Stimulated activated CD8-positive, alpha-beta memory T cell treated with anti-CD3 and anti-CD28 coated beads, Interleukin-4, amount 100 ng/mL, for 48 hours (primary cell): ENCODE measurements at regions not wholly inside any gene's neighbourhood (a gene's known extent, or its start where the extent isn't known, plus 50 kb on each side); places are given as distances from the start of the nearest gene placed in this dataset.

Experiments
- DNase-seq: peaks from one replicate; pipeline ENCODE4 v3.0.0-alpha.2; 2020

GRCh38 chr12:105539735-105540134 is 209.2 kb downstream of the C12orf75 start:
- no peak for DNase-seq

DNA sequence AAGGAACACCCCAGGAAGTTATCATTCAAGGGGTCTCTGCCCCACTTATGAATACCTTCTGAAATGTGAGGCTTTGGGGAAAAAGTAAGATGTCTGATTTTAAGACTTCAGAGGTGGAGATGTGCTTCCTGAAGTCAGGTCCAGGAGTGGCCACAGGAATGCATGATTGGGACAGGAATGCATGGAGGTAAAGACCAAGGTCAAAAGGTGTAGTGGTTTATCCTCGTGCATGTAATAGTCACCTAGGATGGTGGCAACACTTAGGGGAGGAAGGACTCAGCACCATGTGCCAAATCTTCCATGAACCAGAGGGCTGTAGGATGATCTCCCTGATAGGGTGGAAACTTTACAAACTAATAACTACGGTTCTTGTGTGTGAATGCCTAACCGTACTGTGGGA is 217.3 kb downstream of the C12orf75 start:
- no peak for DNase-seq

- DNase-seq, result no peak
Observed at GRCh38 chr12:105548626-105549025, 218.1 kb downstream of the C12orf75 start.

DNA sequence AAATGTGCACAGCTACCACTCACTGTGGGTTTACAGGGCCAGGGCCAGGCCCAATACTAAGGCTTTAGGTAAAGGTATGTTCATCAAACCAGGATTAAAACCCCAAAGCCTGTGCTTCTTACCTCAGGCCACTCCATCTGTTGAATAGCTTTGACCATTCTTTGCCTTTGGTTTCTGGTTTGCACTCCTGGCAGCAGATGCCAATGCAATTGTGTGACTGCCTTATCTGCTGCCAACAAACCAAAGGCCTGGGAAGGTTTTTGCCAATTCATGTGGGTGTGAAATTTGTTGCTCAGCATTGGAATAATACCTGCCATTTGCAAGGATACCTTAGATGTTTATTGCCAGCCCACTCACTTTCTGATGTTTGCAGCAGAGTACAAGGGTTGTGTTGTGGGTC is 221.6 kb downstream of the C12orf75 start:
- no peak for DNase-seq

GRCh38 chr12:105554223-105554678 is 223.8 kb downstream of the C12orf75 start:
- no peak for DNase-seq

DNA sequence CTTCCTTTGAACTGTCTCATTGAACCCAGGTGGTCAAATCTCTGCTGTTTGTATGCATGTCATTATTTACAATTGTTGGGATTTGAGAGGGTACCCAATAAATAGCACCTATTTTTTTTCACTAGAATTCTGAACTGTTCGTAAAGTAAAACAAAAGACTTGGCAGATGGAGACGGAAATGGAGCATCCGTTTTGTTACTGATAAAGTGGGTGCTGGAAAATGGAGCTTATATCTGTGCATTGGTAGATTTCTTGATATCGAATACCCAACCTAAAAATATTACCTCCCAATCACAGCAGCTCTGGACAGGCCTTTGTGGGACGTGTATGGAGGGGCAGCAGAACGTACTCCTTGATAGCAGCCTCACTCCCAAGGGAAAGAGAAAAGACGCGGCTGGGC is 224.4 kb downstream of the C12orf75 start:
- no peak for DNase-seq

GRCh38 chr12:105555556-105556295 is 225.2 kb downstream of the C12orf75 start:
- DNase-seq, result no peak

DNA sequence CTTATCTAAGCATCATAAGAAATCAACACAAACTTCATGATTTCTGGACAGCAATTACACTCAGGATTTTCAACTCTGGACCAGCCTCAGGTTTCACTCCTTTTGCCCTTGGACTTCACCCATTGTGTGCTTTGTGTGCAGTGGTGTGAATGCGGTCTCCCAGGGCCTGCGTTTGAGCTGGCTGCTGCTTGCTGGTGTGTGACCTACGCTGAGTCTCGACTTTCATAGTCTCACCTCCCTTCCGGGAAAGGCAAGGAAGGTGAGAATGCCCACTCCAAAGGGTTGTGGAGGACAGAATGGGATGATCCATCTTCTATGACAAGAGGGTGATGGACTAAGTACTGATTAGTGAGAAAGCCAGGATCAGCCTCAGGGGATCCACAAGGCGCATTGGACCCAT is 228.8 kb downstream of the C12orf75 start:
- no peak for DNase-seq

GRCh38 chr12:105561546-105562198 is 231.2 kb downstream of the C12orf75 start:
- DNase-seq, result no peak

DNA sequence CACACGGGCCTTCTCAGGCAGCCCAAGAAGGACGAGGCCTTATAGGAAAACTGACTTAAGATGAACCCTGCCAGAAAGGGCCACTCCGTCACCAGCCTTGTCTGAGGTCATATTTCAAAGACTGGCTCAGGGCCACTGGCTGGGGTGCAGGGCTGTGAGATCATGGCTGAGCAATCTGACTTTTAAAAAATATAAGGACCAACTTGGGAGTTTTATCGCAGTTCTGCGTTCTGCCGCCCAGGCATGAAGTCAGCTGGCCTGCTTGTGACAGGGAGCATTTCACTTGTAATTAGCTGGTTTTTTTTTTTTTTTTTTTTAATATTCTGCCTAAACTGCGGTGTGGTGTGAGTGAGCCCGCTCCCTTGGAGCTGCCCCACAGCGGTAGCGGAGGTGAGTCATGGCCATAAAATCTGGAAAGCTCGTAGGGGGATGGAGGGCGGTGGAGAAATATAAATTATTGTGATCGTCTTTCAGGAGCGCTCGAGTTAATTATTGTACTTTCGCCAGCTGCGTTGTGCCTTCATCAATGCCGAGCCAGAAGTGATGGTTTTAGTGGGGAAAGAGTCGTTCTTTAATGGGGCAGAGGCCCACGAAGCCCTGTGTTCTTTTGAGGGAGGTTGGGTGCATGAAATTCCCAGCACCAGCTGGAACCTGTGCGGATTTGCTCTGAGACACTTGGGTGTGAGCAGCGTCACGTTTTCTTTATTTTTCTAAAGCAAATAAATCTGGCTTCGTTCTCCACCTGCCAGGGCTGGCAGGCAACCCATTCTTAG is 231.9 kb downstream of the C12orf75 start:
- DNase-seq, result no peak

DNA sequence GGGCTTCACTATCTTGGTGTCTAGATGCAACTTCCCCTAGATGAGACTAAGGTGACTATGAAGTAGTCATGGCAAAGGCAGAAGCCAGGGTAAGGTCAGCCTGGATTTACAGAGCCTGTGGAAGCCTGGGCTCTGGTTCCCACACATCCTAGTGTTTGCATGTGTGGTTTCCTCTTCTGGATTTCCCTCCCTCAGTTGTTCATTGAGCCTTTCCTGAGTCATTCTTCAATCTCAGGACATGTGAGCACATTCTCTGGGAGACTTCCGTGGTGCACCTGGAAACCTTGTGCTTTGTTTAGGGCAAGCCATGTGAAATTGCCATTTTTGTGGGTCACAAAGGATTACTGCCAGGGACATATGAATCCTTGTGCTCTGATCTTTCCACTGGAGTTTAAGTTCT is 236.6 kb downstream of the C12orf75 start:
- DNase-seq, result no peak

- DNase-seq, result no peak
Observed at GRCh38 chr12:105569886-105570285, 239.4 kb downstream of the C12orf75 start.

DNA sequence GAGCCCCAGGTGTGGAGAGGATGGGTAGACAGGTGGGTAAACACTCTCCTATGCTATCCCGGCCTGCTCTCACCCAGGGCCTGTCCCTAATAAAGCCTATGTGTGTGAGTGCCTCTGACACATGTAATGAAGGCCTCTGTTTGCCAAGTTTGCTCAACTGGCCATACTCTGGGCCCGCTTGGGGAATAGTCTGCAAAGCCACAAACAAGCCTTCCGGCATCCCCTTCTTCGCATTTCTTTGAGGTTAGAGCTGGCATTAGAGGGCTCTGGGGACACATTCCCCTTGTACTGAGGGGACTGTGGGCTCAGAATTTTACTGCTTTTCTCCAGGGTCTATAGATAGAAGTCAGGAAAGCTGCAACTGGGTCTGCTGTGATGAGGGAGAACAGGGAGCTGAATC is 240.5 kb downstream of the C12orf75 start:
- DNase-seq, result no peak

DNA sequence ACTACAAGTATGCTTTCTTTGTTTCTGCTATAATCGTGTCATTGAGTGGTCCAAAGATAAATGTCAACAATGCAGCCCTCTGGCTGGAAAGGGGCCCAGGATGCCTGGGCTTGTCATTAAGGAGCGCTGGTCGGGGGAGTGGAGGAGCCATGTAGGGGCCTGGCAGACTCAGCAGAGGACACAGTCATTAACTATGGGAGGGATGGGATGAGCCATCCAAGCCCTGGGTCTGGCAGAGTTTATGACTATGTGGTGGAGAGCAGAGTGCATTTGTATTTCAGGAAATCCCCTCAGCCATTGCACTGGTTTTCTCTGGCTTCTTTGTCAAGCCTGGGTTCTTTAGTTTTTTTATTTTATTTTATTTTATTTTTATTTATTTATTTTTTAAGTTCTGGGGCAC is 243.1 kb downstream of the C12orf75 start:
- DNase-seq, result no peak

DNA sequence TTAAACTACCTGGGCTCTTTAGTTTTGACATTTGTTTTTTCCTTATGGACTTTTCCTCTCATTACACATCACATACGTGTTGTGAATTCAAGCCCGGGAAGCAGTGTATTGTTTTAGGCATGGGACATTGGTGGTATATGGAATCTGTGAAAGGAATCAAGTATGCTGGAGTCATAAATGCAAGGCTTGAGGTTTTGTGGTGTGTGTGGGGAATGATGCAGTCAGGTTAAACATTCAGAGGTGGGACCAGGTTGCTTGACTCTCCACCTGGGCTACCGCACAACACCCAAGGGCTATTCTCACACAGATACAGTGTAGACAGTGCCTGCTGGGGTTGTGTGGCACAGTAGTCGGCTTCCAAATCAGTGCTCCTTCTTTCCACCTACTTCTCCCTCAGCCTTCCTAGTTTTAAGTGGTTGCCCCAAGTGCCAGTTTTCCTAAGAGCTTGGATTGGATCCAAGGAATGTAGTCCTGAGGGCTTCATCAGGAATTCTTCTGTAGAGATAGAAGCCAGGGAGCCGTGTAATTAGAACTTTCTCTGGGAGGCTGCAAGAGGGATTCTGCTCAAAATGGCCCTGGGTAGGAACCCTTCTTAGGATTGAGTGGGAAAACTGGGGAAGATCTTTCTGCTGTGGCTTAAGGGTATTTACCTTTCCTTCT is 243.7 kb downstream of the C12orf75 start:
- DNase-seq, result no peak

DNA sequence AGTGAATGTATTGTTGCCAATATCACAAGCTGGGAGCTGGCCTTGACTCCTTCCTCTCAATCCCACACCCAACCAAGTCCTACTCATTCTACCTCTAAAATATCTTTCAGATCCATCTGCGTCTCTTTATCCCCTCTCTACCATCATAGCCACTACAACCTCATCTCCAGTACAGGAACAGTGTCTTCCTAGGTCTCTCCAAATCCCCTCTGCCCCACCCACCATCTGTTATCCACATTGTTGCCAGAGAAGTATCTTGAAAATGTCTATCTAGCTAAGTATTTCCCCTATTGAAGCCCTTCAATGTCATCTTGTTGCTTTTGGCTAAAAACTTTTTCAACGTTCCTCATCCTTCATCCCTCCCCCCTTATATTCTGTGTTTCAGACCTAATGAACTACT is 244.7 kb downstream of the C12orf75 start:
- DNase-seq, result no peak

DNA sequence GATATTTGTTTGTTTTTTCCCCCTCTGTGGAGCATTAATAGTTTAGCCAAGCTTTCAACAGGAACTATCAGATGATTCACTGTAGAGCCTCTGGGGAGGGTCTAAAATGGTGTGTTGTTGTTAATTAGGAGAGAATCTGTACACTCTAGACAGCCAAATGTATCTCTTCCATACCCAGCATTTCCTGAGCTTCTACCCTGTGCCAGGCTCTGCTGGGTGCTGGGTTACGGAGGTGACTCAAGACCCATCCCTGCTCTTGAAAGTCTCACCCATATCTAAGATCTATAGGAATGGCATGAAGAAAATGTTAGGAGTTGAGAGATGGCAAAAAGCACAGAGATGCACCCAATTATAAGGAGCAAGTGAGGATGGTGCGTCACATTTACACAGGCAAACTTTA is 245.8 kb downstream of the C12orf75 start:
- no peak for DNase-seq

GRCh38 chr12:105580821-105581352 is 250.4 kb downstream of the C12orf75 start:
- no peak for DNase-seq

GRCh38 chr12:105581420-105581819 is 250.9 kb downstream of the C12orf75 start:
- no peak for DNase-seq

GRCh38 chr12:105585107-105585506 is 254.6 kb downstream of the C12orf75 start:
- DNase-seq, result no peak

DNA sequence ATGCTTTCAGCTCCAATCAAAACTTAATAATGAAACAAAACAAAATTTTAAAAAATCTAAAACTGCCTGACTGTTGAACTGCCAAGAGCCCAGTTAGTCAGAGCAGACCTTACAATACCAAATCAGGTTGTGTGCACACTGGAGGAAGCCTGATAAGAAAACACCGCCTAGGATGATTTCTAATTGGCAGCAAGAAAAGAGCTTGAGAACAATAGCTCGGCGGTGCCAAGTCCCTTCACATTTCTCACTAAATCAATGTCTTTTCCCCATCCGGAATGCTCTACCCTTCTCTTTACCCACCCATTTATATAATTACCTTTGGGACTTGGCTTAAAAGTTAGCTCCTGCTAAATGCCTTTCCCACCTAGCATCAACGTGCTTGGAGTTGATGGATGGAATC is 256.7 kb downstream of the C12orf75 start:
- no peak for DNase-seq

DNA sequence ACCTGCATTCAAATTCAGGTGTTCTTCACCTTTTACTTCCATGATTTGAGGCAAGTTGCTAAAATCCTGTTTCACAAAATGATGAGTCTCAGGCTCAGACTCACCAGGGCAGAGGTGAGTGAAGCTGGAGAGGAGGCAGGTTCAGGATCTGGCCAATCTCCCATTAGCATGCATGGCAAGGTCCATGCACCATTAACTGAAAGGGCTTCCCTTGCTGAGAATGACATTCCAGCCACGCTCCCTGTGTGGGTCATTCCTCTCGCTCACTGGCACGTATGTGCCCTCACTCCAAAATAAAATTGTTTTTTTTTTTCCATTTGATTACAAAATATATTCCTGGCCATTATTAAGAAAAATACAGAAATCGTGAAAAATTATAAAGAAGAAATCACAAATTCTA is 257.6 kb downstream of the C12orf75 start:
- DNase-seq, result no peak

- DNase-seq, result no peak
Observed at GRCh38 chr12:105590571-105590970, 260.1 kb downstream of the C12orf75 start.
